HepG2 (cell line): ENCODE measurements at regions not wholly inside any gene's neighbourhood (a gene's known extent, or its start where the extent isn't known, plus 50 kb on each side); places are given as distances from the start of the nearest gene placed in this dataset.

Source experiments
- ATAC-seq: fragments of 200-7000 bp; cut with Tn5 transposase; 3 replicates; pipeline ENCODE4 v1.9.1; 2020; ENCODE audit warnings: mild to moderate bottlenecking, moderate library complexity
- BruUV-seq: library from RNA; stranded (reverse); fragments of 400-500 nt; replicated peaks from 2 replicates; lab custom pipeline; 2021; lab: Mats Ljungman, UMichigan
- CTCF ChIA-PET: fragments of 300-600 bp; formaldehyde crosslinking; extraction: SDS; loops from one replicate; lab custom pipeline; 2021; ENCODE audit warnings: low total read pairs, inconsistent platforms, low intra/inter-chr PET ratio; lab: Yijun Ruan, JAX
- POLR2A ChIA-PET: fragments of 350-600 bp; sonication (Branson Sonifier 250); formaldehyde crosslinking; loops from one replicate; lab custom pipeline; 2020; ENCODE audit warnings: antibody characterized with exemption, inconsistent platforms; lab: Yijun Ruan, JAX
- DNase-seq: peaks from one replicate; pipeline ENCODE4 v3.0.0-alpha.2; 2015; ENCODE audit warnings: low spot score
- FAIRE-seq: peaks from 3 replicates; lab custom pipeline; 2011; peaks lifted over from hg19 to GRCh38; lab: Jason Lieb, UNC
- H2AFZ ChIP-seq: one replicate; pipeline ENCODE4 v1.6.1; 2011; ENCODE audit warnings: low read length, inconsistent platforms
- H3K27ac ChIP-seq: fragments of 300-600 bp; 3 replicates; pipeline ENCODE4 v1.8.0; 2011; ENCODE audit warnings: mixed run types, mild to moderate bottlenecking, mixed read lengths, low read length, inconsistent platforms; ENCODE audit not compliant: insufficient read depth; ENCODE audit errors: extremely low read length
- H3K27me3 ChIP-seq, 2 experiments: fragments of 200-600 bp in 1 of 2; 2 replicates in 1 of 2; 3 replicates in 1 of 2; pipeline versions ENCODE4 v1.6.0 to v1.8.0; 2011; ENCODE audit warnings: low read length in 2 of 2, mild to moderate bottlenecking in 2 of 2, moderate library complexity in 2 of 2, inconsistent platforms in 1 of 2; ENCODE audit not compliant: insufficient read depth in 2 of 2, control insufficient read depth in 1 of 2
- H3K36me3 ChIP-seq, 2 experiments: fragments of 200-600 bp in 1 of 2; replicated peaks in 1 of 2; 2 replicates in 1 of 2; 3 replicates in 1 of 2; pipeline versions ENCODE4 v1.5.1 to v1.8.0; 2011; ENCODE audit warnings: low read length in 2 of 2, inconsistent platforms in 1 of 2; ENCODE audit not compliant: insufficient read depth in 2 of 2, control insufficient read depth in 1 of 2
- H3K4me1 ChIP-seq: 2 replicates; pipeline ENCODE4 v1.5.1; 2012; ENCODE audit warnings: low read length, inconsistent platforms; ENCODE audit not compliant: insufficient read depth
- H3K4me2 ChIP-seq: 2 replicates; pipeline ENCODE4 v1.6.0; 2011; ENCODE audit warnings: low read depth, low read length, inconsistent platforms
- H3K4me3 ChIP-seq, 3 experiments: fragments of 200-600 bp in 1 of 3; sonication (generic), shearing (Covaris generic) in 1 of 3; replicated peaks in 1 of 3; 2 replicates each; pipeline ENCODE4 v1.5.1; 2011 to 2016; ENCODE audit warnings: low read length in 3 of 3, inconsistent platforms in 2 of 3, low read depth in 2 of 3, mild to moderate bottlenecking in 2 of 3, control low read depth in 1 of 3, mixed read lengths in 1 of 3; ENCODE audit not compliant: insufficient read depth in 1 of 3
- H3K79me2 ChIP-seq: one replicate; pipeline ENCODE4 v1.6.1; 2011; ENCODE audit warnings: low read length, inconsistent platforms; ENCODE audit not compliant: insufficient read depth
- H3K9ac ChIP-seq: 2 replicates; pipeline ENCODE4 v1.6.0; 2011; ENCODE audit warnings: mild to moderate bottlenecking, low read depth, low read length, inconsistent platforms; ENCODE audit not compliant: insufficient read depth
- H3K9me3 ChIP-seq: 2 replicates; pipeline ENCODE4 v1.5.1; 2012; ENCODE audit warnings: mild to moderate bottlenecking, low read length
- H4K20me1 ChIP-seq: 2 replicates; pipeline ENCODE4 v1.6.0; 2011; ENCODE audit warnings: inconsistent platforms, mild to moderate bottlenecking, low read length, moderate library complexity; ENCODE audit not compliant: insufficient read depth
- AGO1 ChIP-seq: fragments of 200-400 bp; formaldehyde crosslinking; IDR thresholded peaks from 2 replicates; pipeline ENCODE4 v1.6.1; 2017; ENCODE audit warnings: mild to moderate bottlenecking, low read depth, low read length, moderate library complexity; ENCODE audit not compliant: poor library complexity, severe bottlenecking
- ARID2 ChIP-seq: sonication (generic); formaldehyde crosslinking; IDR thresholded peaks from 2 replicates; pipeline ENCODE4 v1.8.1; 2022; ENCODE audit warnings: mild to moderate bottlenecking, missing genetic modification reagents, borderline replicate concordance
- GPBP1L1 ChIP-seq: sonication (generic); formaldehyde crosslinking; IDR thresholded peaks from 2 replicates; pipeline ENCODE4 v1.5.0; 2020; ENCODE audit warnings: mild to moderate bottlenecking, missing genetic modification reagents
- ZBTB10 ChIP-seq: sonication (generic); formaldehyde crosslinking; IDR thresholded peaks from 2 replicates; pipeline ENCODE4 v1.4.0; 2020; ENCODE audit warnings: missing genetic modification reagents, borderline replicate concordance
- ZNF564 ChIP-seq: sonication (generic); formaldehyde crosslinking; IDR thresholded peaks from 2 replicates; pipeline ENCODE4 v1.8.1; 2023; ENCODE audit warnings: mild to moderate bottlenecking, missing genetic modification reagents
- WGBS: methylation state at CpG from one replicate; pipeline ENCODE4 v1.1.6; 2017; ENCODE audit warnings: low lambda C conversion rate; 5-methylcytosine and 5-hydroxymethylcytosine counted together
- in situ Hi-C: cut with HindIII; loops from 2 replicates; pipeline ENCODE4 v1.10.0; 2017; ENCODE audit warnings: low pct_unique_long_range_greater_than_20kb; ENCODE audit not compliant: extremely low pct_ligation_motif_present
- intact Hi-C: fragments of 100-400 bp; cut with micrococcal nuclease; formaldehyde crosslinking; loops from one replicate; pipeline ENCODE4 v1.10.0; 2022; ENCODE audit not compliant: unreplicated experiment

- no peaks in the 10 kb centered on the region for H3K79me2 ChIP-seq
- H3K4me3 ChIP-seq, result no peak overlapping the region
- no peak for ATAC-seq
- CTCF ChIA-PET, result no interaction called here
- FAIRE-seq, result no peak
- no peak overlapping the region for H3K4me2 ChIP-seq
- no peaks in the 10 kb centered on the region for H4K20me1 ChIP-seq
- no peaks in the 10 kb centered on the region for H3K4me1 ChIP-seq
- no peak overlapping the region for H3K27ac ChIP-seq
- WGBS, result 3% methylated on average over 2 of the region's 4 CpGs
- intact Hi-C loops, result no loop called here
- no peak for TF ChIP-seq ARID2
- TF ChIP-seq ZNF564 (CRISPR knock-in tag), result no peak
- TF ChIP-seq GPBP1L1, result no peak
- TF ChIP-seq AGO1, result no peak
- TF ChIP-seq ZBTB10 (CRISPR knock-in tag), result no peak
- H3K27me3 ChIP-seq, result no peaks in the 10 kb centered on the region
- no peak overlapping the region for H2AFZ ChIP-seq
- no peak overlapping the region for H3K9ac ChIP-seq
- in situ Hi-C loops, result no loop called here
- no peak for DNase-seq
- POLR2A ChIA-PET, result no interaction called here
- peaks cover 6% of the 10 kb centered on the region; the same call in 1 of the 2 replicates for H3K9me3 ChIP-seq
- no TSS peak for BruUV-seq
- no peaks in the 10 kb centered on the region for H3K36me3 ChIP-seq
Measured at GRCh38 chr13:42696191-42696590, 85.2 kb upstream of the FAM216B start.
